Urinary bladder (tissue), 3 donors: ENCODE measurements at regions not wholly inside any gene's neighbourhood (a gene's known extent, or its start where the extent isn't known, plus 50 kb on each side); places are given as distances from the start of the nearest gene placed in this dataset.
A peak's percentile ranks its signal among the peaks of the same experiment; 100 is the strongest.

ENCODE experiments used
- DNase-seq: peaks from one replicate; pipeline ENCODE4 v3.0.0-alpha.2; 2015; ENCODE audit errors: extremely low spot score
- H3K27ac ChIP-seq: one replicate; pipeline ENCODE4 v1.5.1; 2013; ENCODE audit warnings: low read depth, mild to moderate bottlenecking, moderate library complexity
- H3K36me3 ChIP-seq: one replicate; pipeline ENCODE4 v1.6.1; 2013; ENCODE audit warnings: mild to moderate bottlenecking, moderate library complexity; ENCODE audit not compliant: insufficient read depth
- H3K4me1 ChIP-seq: one replicate; pipeline ENCODE4 v1.6.1; 2013; ENCODE audit warnings: mild to moderate bottlenecking, moderate library complexity; ENCODE audit not compliant: insufficient read depth
- H3K4me3 ChIP-seq: one replicate; pipeline ENCODE4 v1.5.1; 2013; ENCODE audit warnings: low read depth, low read length
- WGBS: extraction: QIAGEN DNeasy Blood & Tissue Kit; methylation state at CpG from one replicate; pipeline ENCODE4 v1.1.7; 2013; 5-methylcytosine and 5-hydroxymethylcytosine counted together
- donor health status: healthy with polysubstance abuse.
- donor health status: healthy.

- no peak for DNase-seq
- Histone ChIP-seq H3K36me3 (no peaks in the 10 kb centered on the region), H3K4me1 (no peaks in the 10 kb centered on the region), H3K4me3 (no peak overlapping the region), H3K27ac (no peak overlapping the region)
- 22% methylated on average over 4 of the region's 4 CpGs for WGBS
Measured at GRCh38 chr3:43879166-43879565, 188.4 kb downstream of the ABHD5 start.

- no peak for DNase-seq
- Histone ChIP-seq H3K36me3 (no peaks in the 10 kb centered on the region), H3K4me3 (no peak overlapping the region), H3K4me1 (no peaks in the 10 kb centered on the region), H3K27ac (no peak overlapping the region)
- WGBS: 74% methylated on average over 11 of the region's 11 CpGs
Measured at GRCh38 chr3:43882976-43883680, 192.4 kb downstream of the ABHD5 start.

- Histone ChIP-seq H3K4me1 (no peaks in the 10 kb centered on the region), H3K27ac (no peak overlapping the region)
- 73% methylated on average over 10 of the region's 10 CpGs for WGBS
Measured at GRCh38 chr3:43883729-43884396, 193.1 kb downstream of the ABHD5 start.

GRCh38 chr3:43884581-43884980 is 193.8 kb downstream of the ABHD5 start:
- Histone ChIP-seq H3K4me3 (no peak overlapping the region), H3K4me1 (no peaks in the 10 kb centered on the region), H3K27ac (no peak overlapping the region), H3K36me3 (no peaks in the 10 kb centered on the region)
- DNase-seq: no peak
- WGBS: 89% methylated on average over 7 of the region's 7 CpGs

More at GRCh38 chr3:43883729-43884396, 193.1 kb downstream of the ABHD5 start:
- no peak for DNase-seq
- no peak overlapping the region for H3K4me3 ChIP-seq
- H3K36me3 ChIP-seq: no peaks in the 10 kb centered on the region

GRCh38 chr3:43885908-43886618 is 195.3 kb downstream of the ABHD5 start:
- Histone ChIP-seq H3K27ac (no peak overlapping the region), H3K36me3 (no peaks in the 10 kb centered on the region), H3K4me1 (no peaks in the 10 kb centered on the region), H3K4me3 (no peak overlapping the region)
- no peak for DNase-seq
- 46% methylated on average over 3 of the region's 3 CpGs for WGBS

DNA sequence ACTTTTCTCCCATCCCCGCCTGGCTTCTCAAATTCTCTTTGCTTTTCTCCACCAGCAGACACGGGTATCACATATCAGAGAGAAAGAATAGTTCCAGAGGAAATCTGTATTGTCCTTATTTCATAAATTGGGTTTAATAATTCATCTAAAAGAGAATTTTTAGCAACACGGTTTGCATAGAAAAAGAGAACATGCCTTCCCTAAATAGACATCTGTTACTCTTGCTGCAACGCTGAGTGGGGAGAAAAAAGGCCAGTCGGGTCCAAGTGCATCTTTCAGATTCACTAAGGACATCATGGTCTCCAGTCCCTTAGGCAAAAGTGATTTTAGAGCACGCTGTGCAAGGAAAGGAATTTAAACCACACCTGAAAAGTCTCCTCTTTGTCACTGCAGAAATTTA is 201.3 kb downstream of the ABHD5 start:
- WGBS: 53% methylated on average over 6 of the region's 6 CpGs
- Histone ChIP-seq H3K27ac (no peak overlapping the region), H3K36me3 (no peaks in the 10 kb centered on the region), H3K4me3 (no peak overlapping the region), H3K4me1 (peaks cover 2% of the 10 kb centered on the region)
- no peak for DNase-seq

GRCh38 chr3:43892526-43892925 is 201.8 kb downstream of the ABHD5 start:
- H3K4me1 ChIP-seq: peaks cover 2% of the 10 kb centered on the region
- H3K27ac ChIP-seq: no peak overlapping the region
- WGBS: 27% methylated on average over 7 of the region's 7 CpGs
- H3K4me3 ChIP-seq: no peak overlapping the region
- no peak for DNase-seq
- no peaks in the 10 kb centered on the region for H3K36me3 ChIP-seq

DNA sequence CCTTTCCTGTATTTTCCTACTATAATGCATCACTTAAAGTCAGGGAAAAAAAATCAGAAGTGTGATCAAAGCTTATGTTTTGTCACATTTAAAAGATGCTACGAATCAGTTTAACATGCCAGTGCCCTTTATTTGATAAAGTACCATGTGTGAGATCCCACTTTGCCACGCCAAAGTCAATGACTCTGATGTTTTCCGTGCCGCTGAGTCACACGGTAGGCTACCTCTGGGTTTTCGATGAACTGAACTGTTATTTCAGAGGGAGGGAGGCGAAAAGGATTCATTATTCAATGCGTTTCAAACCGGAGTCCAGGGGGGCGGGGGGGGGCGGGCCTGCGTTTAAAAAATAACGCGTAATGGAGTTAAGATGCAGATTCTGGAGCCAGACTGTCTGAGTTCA is 203.0 kb downstream of the ABHD5 start:
- no peak for DNase-seq
- Histone ChIP-seq H3K36me3 (no peaks in the 10 kb centered on the region), H3K4me3 (peak overlapping the region; percentile 21), H3K4me1 (peaks cover 2% of the 10 kb centered on the region), H3K27ac (no peak overlapping the region)
- 9% methylated on average over 14 of the region's 14 CpGs for WGBS

- DNase-seq: peak; percentile 48
- no peak overlapping the region for H3K27ac ChIP-seq
- 8% methylated on average over 63 of the region's 63 CpGs for WGBS
- peak overlapping the region; percentile 21 for H3K4me3 ChIP-seq
- no peaks in the 10 kb centered on the region for H3K36me3 ChIP-seq
- peaks cover 2% of the 10 kb centered on the region for H3K4me1 ChIP-seq
Measured at GRCh38 chr3:43894176-43895049, 203.7 kb downstream of the ABHD5 start.

DNA sequence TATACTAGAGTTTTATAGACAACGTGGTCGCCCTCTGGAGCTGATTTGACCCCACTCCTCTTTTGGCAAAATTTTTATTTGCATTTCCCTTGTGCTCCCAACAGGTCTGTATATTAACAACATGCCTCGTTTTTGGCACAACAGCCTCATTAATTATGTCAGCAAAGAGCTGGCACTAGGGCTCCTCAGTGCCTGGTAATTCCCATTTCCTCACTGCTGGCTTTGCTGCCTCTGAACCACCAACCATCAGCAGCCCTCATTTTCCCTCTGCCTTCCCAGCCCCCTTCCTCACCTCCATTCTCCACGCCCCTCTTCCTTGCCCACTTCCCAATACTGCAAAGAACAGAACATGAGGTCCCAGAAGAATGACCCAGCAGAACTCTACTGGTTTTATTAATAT is 204.8 kb downstream of the ABHD5 start:
- no peak for DNase-seq
- WGBS: 63% methylated on average over 4 of the region's 4 CpGs
- Histone ChIP-seq H3K27ac (no peak overlapping the region), H3K36me3 (no peaks in the 10 kb centered on the region), H3K4me3 (no peak overlapping the region), H3K4me1 (peaks cover 2% of the 10 kb centered on the region)

DNA sequence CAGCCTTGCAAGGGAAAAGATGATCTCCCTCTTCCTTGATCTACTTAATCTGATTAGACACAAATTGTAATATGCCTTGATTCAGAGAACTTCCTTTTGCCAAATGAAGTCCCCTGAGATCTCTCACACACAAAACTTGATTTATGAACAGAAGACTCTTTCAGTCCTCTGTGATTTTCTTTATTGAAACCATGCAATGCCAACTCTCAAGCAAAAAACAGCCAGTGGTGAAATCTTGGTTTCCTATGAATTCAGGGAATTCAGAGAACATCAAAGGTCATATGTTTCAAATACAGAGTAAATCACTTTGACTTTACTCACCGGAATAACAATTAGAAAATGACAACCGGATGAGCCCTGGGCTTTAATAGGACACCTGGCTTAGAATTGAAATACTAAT is 211.7 kb downstream of the ABHD5 start:
- WGBS: 83% methylated on average over 2 of the region's 2 CpGs
- no peaks in the 10 kb centered on the region for H3K4me1 ChIP-seq
- no peak for DNase-seq
- no peak overlapping the region for H3K27ac ChIP-seq
- no peak overlapping the region for H3K4me3 ChIP-seq
- no peaks in the 10 kb centered on the region for H3K36me3 ChIP-seq

- Histone ChIP-seq H3K4me1 (no peaks in the 10 kb centered on the region), H3K36me3 (no peaks in the 10 kb centered on the region), H3K27ac (no peak overlapping the region), H3K4me3 (no peak overlapping the region)
- WGBS: 91% methylated on average over 1 of the region's 1 CpG
- DNase-seq: no peak
Measured at GRCh38 chr3:43905157-43905556, 214.4 kb downstream of the ABHD5 start.

- Histone ChIP-seq H3K4me1 (no peaks in the 10 kb centered on the region), H3K36me3 (no peaks in the 10 kb centered on the region), H3K4me3 (no peak overlapping the region), H3K27ac (no peak overlapping the region)
- WGBS: 58% methylated on average over 8 of the region's 8 CpGs
- no peak for DNase-seq
Measured at GRCh38 chr3:43906849-43907507, 216.2 kb downstream of the ABHD5 start.
